ENCODE measurements at regions not wholly inside any gene's neighbourhood (a gene's known extent, or its start where the extent isn't known, plus 50 kb on each side); places are given as distances from the start of the nearest gene placed in this dataset.
"Not testable (repeated sequence)": the region's sequence is repeated elsewhere in the genome, so short reads cannot be mapped to it uniquely, and the experiment has no call there.

DNA sequence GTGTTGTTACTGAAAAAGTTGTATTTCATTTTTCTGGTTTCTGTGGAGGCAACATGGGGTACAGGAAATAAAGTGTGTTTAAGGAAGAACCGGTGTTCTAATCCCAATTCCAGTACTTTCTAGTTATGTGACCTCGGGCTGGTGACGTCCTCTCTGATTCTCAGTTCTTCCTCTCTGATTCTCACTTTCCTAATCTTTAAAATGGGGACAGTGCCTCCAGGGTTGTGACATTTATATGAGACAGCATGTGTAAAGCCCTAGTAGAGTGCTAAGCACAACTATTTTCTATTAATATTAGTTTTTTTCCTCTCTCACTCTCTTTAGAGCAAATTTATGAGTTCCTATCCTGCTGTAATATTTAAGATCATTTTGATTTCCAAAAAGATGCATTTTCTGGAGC lies 50.9 kb upstream of the PTPDC1 start:
- Histone ChIP-seq H3K36me3 (replicated peaks) (no peaks in the 10 kb centered on the region; the same call in none of the 2 replicates), H3K27me3 (ENCODE audit: low read depth) (no peaks in the 10 kb centered on the region), H3K4me1 (peaks cover 10% of the 10 kb centered on the region), H3K9me3 (peaks cover 6% of the 10 kb centered on the region; the same call in 1 of the 2 replicates), H3K4me3 (no peak overlapping the region)
- in situ Hi-C loops (cut with MboI; ENCODE audit: low sequenced_read_pairs) = no loop called here
- no peak for DNase-seq (ENCODE audit: low spot score in 2 of 2)

DNA sequence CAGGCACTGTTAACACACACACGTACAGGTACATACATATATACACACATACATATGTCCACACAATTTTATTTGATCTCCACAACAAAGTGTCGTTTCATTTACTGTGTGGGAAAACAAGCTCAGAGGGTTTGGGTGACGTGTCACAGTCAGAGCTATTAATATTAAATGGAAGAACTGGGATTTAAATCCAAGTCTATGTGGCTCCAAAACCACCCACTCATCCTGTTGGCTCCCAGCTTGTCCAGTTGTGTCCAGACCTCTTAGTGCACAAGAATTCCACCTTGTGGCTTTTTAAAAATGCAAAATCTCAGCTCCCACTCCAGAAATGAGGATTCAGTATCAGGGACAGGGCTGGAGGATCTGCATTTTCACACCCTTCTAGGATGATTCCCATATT lies 52.3 kb upstream of the PTPDC1 start:
- DNase-seq (ENCODE audit: low spot score in 2 of 2) = no peak
- H3K36me3 ChIP-seq (replicated peaks) = no peaks in the 10 kb centered on the region; the same call in none of the 2 replicates
- no peaks in the 10 kb centered on the region for H3K27me3 ChIP-seq (ENCODE audit: low read depth)
- peaks cover 10% of the 10 kb centered on the region for H3K4me1 ChIP-seq
- in situ Hi-C loops (cut with MboI; ENCODE audit: low sequenced_read_pairs) = no loop called here
- peaks cover 6% of the 10 kb centered on the region; the same call in 1 of the 2 replicates for H3K9me3 ChIP-seq
- no peak overlapping the region for H3K4me3 ChIP-seq

DNA sequence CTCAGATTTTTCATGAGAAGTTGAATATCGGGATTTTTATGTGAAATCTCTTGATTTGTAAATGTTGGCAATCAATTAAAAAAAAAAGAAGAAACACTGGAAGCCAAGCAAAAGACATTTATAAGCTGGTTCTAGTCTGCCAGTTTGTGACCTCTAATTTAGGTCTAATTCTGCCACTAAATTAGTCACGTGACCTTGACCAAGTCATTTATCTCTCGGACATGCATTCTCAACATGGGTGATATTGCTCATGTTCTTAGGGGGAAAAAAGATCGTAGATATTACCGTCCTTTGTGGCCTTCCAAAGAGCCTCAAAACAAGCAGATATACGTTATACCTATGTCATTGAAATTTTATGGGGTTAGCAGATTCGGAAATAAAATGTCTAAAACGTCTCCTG lies 52.9 kb upstream of the PTPDC1 start:
- Histone ChIP-seq H3K36me3 (replicated peaks) (no peaks in the 10 kb centered on the region; the same call in 1 of the 2 replicates), H3K27me3 (ENCODE audit: low read depth) (no peaks in the 10 kb centered on the region), H3K4me3 (peak overlapping the region; percentile 62), H3K9me3 (peaks cover 8% of the 10 kb centered on the region; the same call in 1 of the 2 replicates), H3K4me1 (peaks cover 10% of the 10 kb centered on the region)
- DNase-seq (ENCODE audit: low spot score in 2 of 2) = no peak
- in situ Hi-C loops (cut with MboI; ENCODE audit: low sequenced_read_pairs) = no loop called here

DNA sequence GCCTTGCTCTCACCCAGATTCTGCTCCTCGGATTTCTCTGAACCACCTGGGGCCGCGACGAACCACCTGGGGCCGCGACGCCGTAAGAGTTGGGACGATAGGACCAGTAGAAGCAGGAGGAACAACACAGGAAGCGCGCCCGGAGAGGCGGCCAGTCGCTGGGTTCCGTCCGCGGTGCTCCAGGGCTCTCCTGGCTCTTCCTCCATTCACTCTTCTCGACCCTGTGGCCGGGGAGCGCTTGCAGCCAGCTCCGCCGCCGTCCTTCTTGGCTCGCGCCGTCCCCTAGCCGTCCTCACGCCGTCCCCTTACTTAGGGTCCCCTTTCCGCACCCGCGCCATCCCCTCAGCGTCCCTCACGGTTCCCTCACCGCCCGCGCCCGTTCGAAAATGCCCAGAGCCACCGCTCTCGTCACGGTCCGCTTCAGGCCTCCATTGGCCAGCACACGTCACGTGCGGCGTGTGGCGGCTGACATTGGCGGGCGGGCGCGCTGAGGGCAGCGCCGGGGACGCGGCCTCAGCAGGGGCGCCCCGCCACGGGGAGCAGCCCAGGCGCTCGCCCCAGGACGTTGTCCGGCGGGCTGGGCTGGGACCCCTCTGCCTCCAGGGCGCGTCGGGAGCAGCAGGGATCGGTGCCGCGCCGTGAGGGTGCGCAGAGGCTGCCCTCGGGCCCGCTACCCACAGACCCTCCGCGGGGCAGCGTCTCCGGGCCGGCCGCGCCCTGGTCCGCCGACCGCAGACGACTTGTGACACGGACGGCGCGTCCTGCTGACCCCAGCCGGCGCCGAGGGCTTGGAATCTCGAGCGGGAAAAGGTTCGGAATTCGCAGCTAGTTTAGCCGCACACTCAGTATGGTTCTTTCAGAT lies 53.7 kb upstream of the PTPDC1 start:
- Histone ChIP-seq H3K27me3 (ENCODE audit: low read depth) (no peaks in the 10 kb centered on the region), H3K4me3 (peak overlapping the region; percentile 62), H3K4me1 (peaks cover 10% of the 10 kb centered on the region), H3K9me3 (peaks cover 9% of the 10 kb centered on the region; the same call in 1 of the 2 replicates), H3K36me3 (replicated peaks) (no peaks in the 10 kb centered on the region; the same call in 1 of the 2 replicates)
- in situ Hi-C loops (cut with MboI; ENCODE audit: low sequenced_read_pairs) = no loop called here
- peak; percentile 80 to 88 for DNase-seq (ENCODE audit: low spot score in 2 of 2)

DNA sequence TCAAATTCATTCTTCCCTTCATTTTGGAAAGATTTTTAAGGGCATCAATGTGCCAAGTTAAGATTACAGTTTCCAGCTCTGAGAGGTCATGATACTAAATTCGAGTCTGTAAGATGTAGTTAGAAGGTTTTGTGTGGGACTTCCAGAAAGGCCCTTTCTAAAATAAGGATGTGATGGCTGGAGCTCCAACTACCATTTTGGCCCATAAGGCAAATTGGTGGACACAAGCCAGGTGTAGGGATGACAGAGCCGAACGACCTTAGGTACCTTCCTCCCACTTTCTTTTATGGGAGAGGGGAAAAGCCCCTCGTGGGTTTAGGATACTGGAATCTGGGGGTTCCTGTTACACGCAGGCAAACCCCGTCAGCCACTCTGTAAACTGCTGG lies 54.3 kb upstream of the PTPDC1 start:
- no peaks in the 10 kb centered on the region; the same call in 1 of the 2 replicates for H3K36me3 ChIP-seq (replicated peaks)
- peaks cover 5% of the 10 kb centered on the region; the same call in 1 of the 2 replicates for H3K9me3 ChIP-seq
- peak overlapping the region; percentile 62 for H3K4me3 ChIP-seq
- peaks cover 10% of the 10 kb centered on the region for H3K4me1 ChIP-seq
- H3K27me3 ChIP-seq (ENCODE audit: low read depth) = no peaks in the 10 kb centered on the region
- in situ Hi-C loops (cut with MboI; ENCODE audit: low sequenced_read_pairs) = no loop called here
- DNase-seq (ENCODE audit: low spot score in 2 of 2) = no peak

DNA sequence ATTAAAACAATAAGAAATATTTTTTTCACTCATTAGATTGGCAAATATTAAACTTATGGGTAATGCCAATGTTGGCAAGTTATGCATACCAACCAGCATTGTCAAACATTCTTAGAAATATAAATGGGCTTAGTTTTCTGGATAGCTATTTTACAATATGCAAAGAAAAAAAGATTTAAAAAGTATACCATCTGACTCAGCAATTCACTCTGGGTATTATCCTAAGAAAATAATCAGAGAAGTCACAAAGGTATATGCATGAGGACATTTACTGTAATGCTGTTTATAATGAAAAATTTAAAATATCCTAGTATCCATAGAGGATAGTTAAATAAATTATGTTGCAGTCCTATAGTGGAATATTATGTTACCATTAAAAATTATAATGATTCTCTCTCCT lies 57.4 kb upstream of the PTPDC1 start:
- no peak for DNase-seq (ENCODE audit: low spot score in 2 of 2)
- no peaks in the 10 kb centered on the region for H3K27me3 ChIP-seq (ENCODE audit: low read depth)
- peaks cover 5% of the 10 kb centered on the region; the same call in 1 of the 2 replicates for H3K9me3 ChIP-seq
- peaks cover 10% of the 10 kb centered on the region for H3K4me1 ChIP-seq
- in situ Hi-C loops (cut with MboI; ENCODE audit: low sequenced_read_pairs) = no loop called here
- H3K4me3 ChIP-seq = no peak overlapping the region
- no peaks in the 10 kb centered on the region; the same call in 1 of the 2 replicates for H3K36me3 ChIP-seq (replicated peaks)

DNA sequence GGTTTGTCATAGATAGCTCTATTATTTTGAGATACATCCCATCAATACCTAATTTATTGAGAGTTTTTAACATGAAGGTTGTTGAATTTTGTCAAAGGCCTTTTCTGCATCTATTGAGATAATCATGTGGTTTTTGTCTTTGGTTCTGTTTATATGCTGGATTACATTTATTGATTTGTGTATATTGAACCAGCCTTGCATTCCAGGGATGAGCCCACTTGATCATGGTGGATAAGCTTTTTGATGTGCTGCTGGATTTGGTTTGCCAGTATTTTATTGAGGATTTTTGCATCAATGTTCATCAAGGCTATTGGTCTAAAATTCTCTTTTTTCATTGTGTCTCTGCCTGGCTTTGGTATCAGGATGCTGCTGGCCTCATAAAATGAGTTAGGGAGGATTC lies 61.8 kb upstream of the PTPDC1 start:
- H3K36me3 ChIP-seq (replicated peaks); H3K4me3 ChIP-seq; H3K9me3 ChIP-seq; H3K27me3 ChIP-seq (ENCODE audit: low read depth); H3K4me1 ChIP-seq; in situ Hi-C loops (cut with MboI; ENCODE audit: low sequenced_read_pairs); DNase-seq (ENCODE audit: low spot score in 2 of 2): not testable (repeated sequence)

DNA sequence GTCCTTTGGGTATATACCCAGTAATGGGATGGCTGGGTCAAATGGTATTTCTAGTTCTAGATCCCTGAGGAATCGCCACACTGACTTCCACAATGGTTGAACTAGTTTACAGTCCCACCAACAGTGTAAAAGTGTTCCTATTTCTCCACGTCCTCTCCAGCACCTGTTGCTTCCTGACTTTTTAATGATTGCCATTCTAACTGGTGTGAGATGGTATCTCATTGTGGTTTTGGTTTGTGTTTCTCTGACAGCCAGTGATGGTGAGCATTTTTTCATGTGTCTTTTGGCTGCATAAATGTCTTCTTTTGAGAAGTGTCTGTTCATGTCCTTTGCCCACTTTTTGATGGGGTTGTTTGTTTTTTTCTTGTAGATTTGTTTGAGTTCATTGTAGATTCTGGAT lies 63.4 kb upstream of the PTPDC1 start:
- H3K27me3 ChIP-seq (ENCODE audit: low read depth); H3K36me3 ChIP-seq (replicated peaks); H3K4me3 ChIP-seq; H3K4me1 ChIP-seq; DNase-seq (ENCODE audit: low spot score in 2 of 2); in situ Hi-C loops (cut with MboI; ENCODE audit: low sequenced_read_pairs); H3K9me3 ChIP-seq: not testable (repeated sequence)

DNA sequence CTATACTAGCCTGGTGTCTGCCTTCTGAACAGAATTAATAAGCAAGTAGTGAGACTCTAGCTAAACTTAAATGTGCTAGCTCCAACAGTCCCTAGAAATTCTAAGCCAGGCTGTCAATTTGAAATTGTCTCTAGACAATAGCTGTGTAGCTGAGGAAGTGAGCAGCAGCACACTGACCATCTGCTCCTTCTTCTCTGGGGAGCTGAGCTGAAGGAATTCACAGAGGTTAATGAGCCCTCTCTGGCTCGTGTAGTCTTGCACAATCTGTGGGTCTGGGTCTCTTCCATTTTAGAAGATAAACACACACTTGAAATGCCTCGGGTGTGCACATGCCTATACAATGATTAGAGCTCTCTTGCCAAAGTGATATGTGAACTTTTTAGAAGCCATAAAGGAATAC lies 63.5 kb upstream of the BARX1 start:
- DNase-seq (ENCODE audit: low spot score in 2 of 2) = no peak
- H3K4me3 ChIP-seq = no peak overlapping the region
- H3K27me3 ChIP-seq (ENCODE audit: low read depth) = no peaks in the 10 kb centered on the region
- no peaks in the 10 kb centered on the region for H3K9me3 ChIP-seq
- no peaks in the 10 kb centered on the region for H3K4me1 ChIP-seq
- in situ Hi-C loops (cut with MboI; ENCODE audit: low sequenced_read_pairs) = no loop called here
- no peaks in the 10 kb centered on the region for H3K36me3 ChIP-seq (replicated peaks)

DNA sequence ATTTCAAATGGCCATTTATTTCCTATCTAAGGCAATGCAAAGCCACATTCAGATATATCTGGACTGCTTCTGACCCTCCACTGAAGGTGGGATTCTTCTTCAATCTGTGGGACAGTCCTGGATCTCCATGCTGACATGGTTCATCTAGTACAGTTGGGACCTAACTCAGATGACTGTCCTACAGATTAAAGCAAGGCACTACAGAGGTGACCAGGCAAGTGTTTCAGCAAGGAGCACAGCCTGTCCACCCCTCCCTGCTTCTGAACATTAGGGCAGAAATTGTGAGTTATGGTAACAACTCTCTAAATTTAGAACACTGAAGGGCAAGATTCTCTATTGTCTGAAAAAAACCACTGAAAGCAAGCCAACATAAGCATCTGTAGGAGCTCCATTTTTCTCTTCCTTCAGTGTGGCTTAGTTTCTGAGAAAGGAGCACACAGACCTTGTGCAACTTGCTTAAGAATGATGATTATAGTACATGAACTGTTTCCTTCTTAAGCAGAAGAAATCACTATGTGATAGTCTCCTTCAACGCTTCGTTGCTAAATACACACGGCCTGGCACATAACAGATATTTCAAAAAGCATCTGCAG lies 62.9 kb upstream of the BARX1 start:
- no peaks in the 10 kb centered on the region for H3K4me1 ChIP-seq
- in situ Hi-C loops (cut with MboI; ENCODE audit: low sequenced_read_pairs) = no loop called here
- H3K9me3 ChIP-seq = no peaks in the 10 kb centered on the region
- no peak overlapping the region for H3K4me3 ChIP-seq
- no peak for DNase-seq (ENCODE audit: low spot score in 2 of 2)
- H3K36me3 ChIP-seq (replicated peaks) = no peaks in the 10 kb centered on the region
- no peaks in the 10 kb centered on the region for H3K27me3 ChIP-seq (ENCODE audit: low read depth)

DNA sequence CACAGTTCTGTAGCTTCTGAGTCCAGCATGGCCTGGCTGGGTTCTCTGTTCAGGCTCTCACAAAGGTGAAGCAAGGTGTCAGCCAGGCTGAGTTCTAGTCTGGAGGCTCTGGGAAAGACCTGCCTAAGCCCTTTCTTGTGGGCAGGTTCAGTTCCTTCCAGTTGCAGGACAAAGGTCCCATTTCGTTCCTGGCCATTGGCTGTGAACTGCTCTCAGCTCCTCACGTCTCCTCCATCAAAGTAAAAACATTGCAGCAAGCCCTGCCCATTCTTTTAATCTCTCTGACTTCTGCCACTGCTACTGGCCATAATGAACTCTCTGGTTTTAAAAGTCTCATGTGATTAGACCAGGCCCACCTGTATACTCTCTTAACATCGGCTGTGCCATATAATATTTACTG lies 61.6 kb upstream of the BARX1 start:
- H3K4me1 ChIP-seq = no peaks in the 10 kb centered on the region
- no peak overlapping the region for H3K4me3 ChIP-seq
- H3K9me3 ChIP-seq = no peaks in the 10 kb centered on the region
- no peaks in the 10 kb centered on the region for H3K27me3 ChIP-seq (ENCODE audit: low read depth)
- in situ Hi-C loops (cut with MboI; ENCODE audit: low sequenced_read_pairs) = no loop called here
- DNase-seq (ENCODE audit: low spot score in 2 of 2) = no peak
- no peaks in the 10 kb centered on the region for H3K36me3 ChIP-seq (replicated peaks)

DNA sequence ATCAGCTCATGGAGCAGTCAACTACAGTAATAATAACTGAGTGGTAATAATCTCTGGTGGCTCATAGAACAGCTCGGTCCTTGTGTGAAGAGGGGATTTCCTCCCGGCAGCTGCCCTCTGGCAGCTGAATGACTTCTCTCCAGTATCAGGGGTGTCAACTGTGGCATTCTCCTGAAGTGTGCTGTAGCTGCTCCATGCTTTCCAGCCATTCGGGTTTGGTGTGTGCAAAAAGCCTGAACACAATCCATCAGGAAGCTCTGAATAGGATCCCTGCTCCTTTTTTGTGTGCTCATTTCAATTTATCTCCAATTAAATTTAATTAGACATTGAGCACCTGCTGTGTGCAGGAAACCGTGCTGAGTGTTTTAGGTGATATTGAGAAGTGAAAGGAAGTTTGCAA lies 59.8 kb upstream of the BARX1 start:
- no peaks in the 10 kb centered on the region for H3K4me1 ChIP-seq
- H3K4me3 ChIP-seq = no peak overlapping the region
- DNase-seq (ENCODE audit: low spot score in 2 of 2) = no peak
- no peaks in the 10 kb centered on the region for H3K36me3 ChIP-seq (replicated peaks)
- in situ Hi-C loops (cut with MboI; ENCODE audit: low sequenced_read_pairs) = no loop called here
- no peaks in the 10 kb centered on the region for H3K9me3 ChIP-seq
- no peaks in the 10 kb centered on the region for H3K27me3 ChIP-seq (ENCODE audit: low read depth)

DNA sequence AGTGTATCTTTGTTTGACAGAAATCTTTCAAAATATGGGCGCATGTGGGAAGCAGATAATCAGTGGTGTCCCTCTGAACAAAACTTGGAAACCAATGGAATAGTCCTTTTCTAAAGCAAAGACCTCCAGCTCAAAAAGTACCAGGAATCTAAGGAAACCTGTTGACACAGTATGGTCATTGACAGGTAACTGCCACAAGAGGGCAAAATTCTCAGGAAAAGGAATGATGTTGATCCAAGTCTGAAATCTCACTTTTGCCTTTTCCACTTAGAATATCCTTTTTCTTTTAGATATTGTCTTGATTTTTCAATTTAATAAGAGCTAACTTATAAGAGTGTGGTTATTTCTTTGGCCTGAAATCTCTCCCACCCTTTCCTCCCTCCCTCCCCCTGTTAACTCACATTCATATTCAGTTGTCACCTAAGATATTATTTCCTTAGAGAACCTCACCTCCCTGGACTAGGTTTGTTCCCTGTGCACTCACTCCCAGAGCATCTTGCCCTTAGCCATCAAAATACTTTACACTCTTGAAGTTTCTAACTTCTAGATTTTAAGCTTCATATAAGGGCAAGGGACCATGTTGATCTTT lies 59.0 kb upstream of the BARX1 start:
- Histone ChIP-seq H3K4me1 (no peaks in the 10 kb centered on the region), H3K27me3 (ENCODE audit: low read depth) (no peaks in the 10 kb centered on the region), H3K36me3 (replicated peaks) (no peaks in the 10 kb centered on the region), H3K4me3 (no peak overlapping the region), H3K9me3 (no peaks in the 10 kb centered on the region)
- in situ Hi-C loops (cut with MboI; ENCODE audit: low sequenced_read_pairs) = no loop called here
- peak; percentile 27 to 37 for DNase-seq (ENCODE audit: low spot score in 2 of 2)

DNA sequence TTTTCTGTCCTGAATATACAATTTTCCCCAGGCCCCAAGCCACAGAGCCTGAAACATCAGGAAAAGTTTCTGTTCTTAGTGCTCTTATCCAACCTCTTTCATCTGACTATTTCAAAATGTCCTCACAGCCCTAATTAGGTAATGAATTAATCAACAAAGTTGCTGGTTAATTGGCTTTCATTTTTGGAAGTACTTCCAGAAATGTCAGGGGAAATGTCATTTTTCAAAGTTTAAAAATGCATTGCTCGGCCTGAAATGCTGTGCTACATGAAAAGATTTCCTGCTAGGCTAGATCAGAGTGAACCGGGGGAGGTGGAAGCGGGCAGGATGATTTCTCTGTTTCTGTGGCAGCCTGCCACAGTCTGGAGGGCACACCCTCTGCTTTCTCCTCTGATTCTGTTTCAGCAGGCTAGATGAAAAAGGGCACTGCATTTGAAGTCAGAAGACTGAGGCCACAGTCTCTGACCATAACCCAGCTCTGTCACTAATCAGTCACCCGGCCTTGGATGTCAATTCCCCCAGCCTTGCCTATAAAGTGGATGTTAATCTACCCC lies 55.9 kb upstream of the BARX1 start:
- Histone ChIP-seq H3K27me3 (ENCODE audit: low read depth) (0 out of 2 replicates have a peak, but pooled peaks cover 4% of the 10 kb centered on the region), H3K9me3 (no peaks in the 10 kb centered on the region), H3K4me3 (no peak overlapping the region), H3K36me3 (replicated peaks) (no peaks in the 10 kb centered on the region), H3K4me1 (no peaks in the 10 kb centered on the region)
- in situ Hi-C loops (cut with MboI; ENCODE audit: low sequenced_read_pairs) = no loop called here
- no peak for DNase-seq (ENCODE audit: low spot score in 2 of 2)
